GM12878 (cell line): ENCODE measurements at regions not wholly inside any gene's neighbourhood (a gene's known extent, or its start where the extent isn't known, plus 50 kb on each side); places are given as distances from the start of the nearest gene placed in this dataset.

Source experiments
- ATAC-seq: fragments of 200-7000 bp; cut with Tn5 transposase; 3 replicates; pipeline ENCODE4 v1.9.1; 2020; ENCODE audit warnings: mild to moderate bottlenecking, moderate library complexity
- BruUV-seq: library from RNA; stranded (reverse); fragments of 400-500 nt; replicated peaks from 2 replicates; lab custom pipeline; 2021; lab: Mats Ljungman, UMichigan
- CTCF ChIA-PET: fragments of 300-600 bp; sonication (Branson Sonifier 250); formaldehyde crosslinking; extraction: SDS; loops from one replicate; lab custom pipeline; 2021; ENCODE audit warnings: inconsistent platforms; lab: Yijun Ruan, JAX
- POLR2A ChIA-PET: fragments of 350-600 bp; formaldehyde crosslinking; extraction: SDS; loops from one replicate; lab custom pipeline; 2021; ENCODE audit warnings: inconsistent platforms; lab: Charles Lee
- RAD21 ChIA-PET: fragments of 300-600 bp; sonication (Branson Sonifier 250); formaldehyde crosslinking; loops from one replicate; lab custom pipeline; 2023; ENCODE audit warnings: antibody characterized with exemption; ENCODE audit not compliant: unreplicated experiment; lab: Charles Lee
- SMC1A ChIA-PET: fragments of 300-600 bp; sonication (Branson Sonifier 250); formaldehyde crosslinking; loops from one replicate; lab custom pipeline; 2023; ENCODE audit not compliant: unreplicated experiment, uncharacterized antibody; lab: Charles Lee
- DNase-seq: peaks from one replicate; pipeline ENCODE4 v3.0.0-alpha.2; 2011; ENCODE audit warnings: low read depth, low spot score
- FAIRE-seq: peaks from 3 replicates; lab custom pipeline; 2011; peaks lifted over from hg19 to GRCh38; lab: Jason Lieb, UNC
- H2AFZ ChIP-seq: 2 replicates; pipeline ENCODE4 v1.6.0; 2011; ENCODE audit warnings: low read depth, low read length, control low read depth; ENCODE audit not compliant: control insufficient read depth
- H3K27ac ChIP-seq: 2 replicates; pipeline ENCODE4 v1.5.1; 2011; ENCODE audit warnings: control low read depth; ENCODE audit not compliant: control insufficient read depth, insufficient read depth
- H3K27me3 ChIP-seq, 2 experiments: replicated peaks in 1 of 2; 2 replicates each; pipeline versions ENCODE4 v1.6.0 to v1.6.1; 2011; ENCODE audit warnings: low read length in 1 of 2; ENCODE audit not compliant: control insufficient read depth in 2 of 2, insufficient read depth in 2 of 2
- H3K36me3 ChIP-seq, 2 experiments: 2 replicates each; pipeline ENCODE4 v1.5.1; 2011; ENCODE audit warnings: low read length in 1 of 2; ENCODE audit not compliant: control insufficient read depth in 2 of 2, insufficient read depth in 2 of 2
- H3K4me1 ChIP-seq: 2 replicates; pipeline ENCODE4 v1.6.1; 2011; ENCODE audit warnings: mild to moderate bottlenecking, low read length, moderate library complexity, mixed read lengths; ENCODE audit not compliant: control insufficient read depth, insufficient read depth
- H3K4me2 ChIP-seq: 2 replicates; pipeline ENCODE4 v1.6.0; 2011; ENCODE audit warnings: control low read depth; ENCODE audit not compliant: control insufficient read depth, insufficient read depth
- H3K4me3 ChIP-seq: fragments of 200-600 bp; sonication (generic); 2 replicates; pipeline ENCODE4 v1.5.1; 2016
- H3K79me2 ChIP-seq: 2 replicates; pipeline ENCODE4 v1.6.0; 2011; ENCODE audit warnings: low read length; ENCODE audit not compliant: control insufficient read depth, insufficient read depth
- H3K9ac ChIP-seq: 2 replicates; pipeline ENCODE4 v1.8.0; 2011; ENCODE audit warnings: low read length, control low read depth, mixed read lengths; ENCODE audit not compliant: control insufficient read depth, insufficient read depth
- H3K9me3 ChIP-seq: replicated peaks from 3 replicates; pipeline ENCODE4 v1.5.1; 2011; ENCODE audit warnings: mild to moderate bottlenecking, low read length; ENCODE audit not compliant: control insufficient read depth, insufficient read depth
- H4K20me1 ChIP-seq: 2 replicates; pipeline ENCODE4 v1.6.0; 2011; ENCODE audit not compliant: control insufficient read depth, insufficient read depth
- BCLAF1 ChIP-seq: fragments of 450-650 bp; IDR thresholded peaks from 2 replicates; pipeline ENCODE4 v1.6.1; 2017; ENCODE audit warnings: antibody characterized with exemption, mild to moderate bottlenecking, moderate library complexity
- BRCA1 ChIP-seq: IDR thresholded peaks from 2 replicates; pipeline ENCODE4 v1.6.1; 2011; ENCODE audit warnings: low read depth, low read length, improper control_type of control experiment
- E2F4 ChIP-seq: IDR thresholded peaks from 2 replicates; pipeline ENCODE4 v1.6.1; 2012; ENCODE audit warnings: low read depth, low read length, improper control_type of control experiment
- ETV6 ChIP-seq, 2 experiments: fragments of 450-650 bp in 1 of 2; IDR thresholded peaks in 1 of 2; conservative IDR thresholded peaks in 1 of 2; 2 replicates each; pipeline ENCODE4 v1.6.1; 2014; ENCODE audit warnings: antibody characterized with exemption in 1 of 2, borderline replicate concordance in 1 of 2, low read depth in 1 of 2, mild to moderate bottlenecking in 1 of 2, moderate library complexity in 1 of 2
- MYC ChIP-seq: IDR thresholded peaks from 2 replicates; pipeline ENCODE4 v1.6.1; 2011; ENCODE audit warnings: mild to moderate bottlenecking, low read length, moderate library complexity, inconsistent platforms; ENCODE audit not compliant: insufficient read depth, insufficient replicate concordance, insufficient read length, severe bottlenecking
- NFYB ChIP-seq: IDR thresholded peaks from 2 replicates; pipeline ENCODE4 v1.6.1; 2011; ENCODE audit warnings: low read depth, mild to moderate bottlenecking, low read length, improper control_type of control experiment, moderate library complexity; ENCODE audit not compliant: insufficient read depth
- SPI1 ChIP-seq: IDR thresholded peaks from 2 replicates; pipeline ENCODE4 v1.6.1; 2011; ENCODE audit warnings: low read depth, mild to moderate bottlenecking, low read length, moderate library complexity, borderline replicate concordance; ENCODE audit not compliant: insufficient read depth
- TBL1XR1 ChIP-seq: IDR thresholded peaks from 2 replicates; pipeline ENCODE4 v1.6.1; 2012; ENCODE audit warnings: low read depth, low read length, improper control_type of control experiment
- TCF12 ChIP-seq: IDR thresholded peaks from 2 replicates; pipeline ENCODE4 v1.6.1; 2011; ENCODE audit warnings: low read depth, mild to moderate bottlenecking, low read length
- ZBTB4 ChIP-seq: fragments of 450-650 bp; formaldehyde crosslinking; IDR thresholded peaks from 2 replicates; pipeline ENCODE4 v1.4.0; 2022; ENCODE audit warnings: mild to moderate bottlenecking, moderate library complexity
- ZNF207 ChIP-seq: fragments of 450-650 bp; IDR thresholded peaks from 2 replicates; pipeline ENCODE4 v1.6.1; 2014; ENCODE audit warnings: antibody characterized with exemption, mild to moderate bottlenecking, borderline replicate concordance
- WGBS: methylation state at CpG from one replicate; pipeline ENCODE4 v1.1.6; 2016; ENCODE audit warnings: low lambda C conversion rate; ENCODE audit not compliant: insufficient replicate concordance, insufficient coverage; ENCODE audit errors: missing lambda C conversion rate; 5-methylcytosine and 5-hydroxymethylcytosine counted together
- in situ Hi-C: fragments of 300-500 bp; cut with MboI; formaldehyde crosslinking; loops from 9 replicates; pipeline ENCODE4 v1.14.3; 2018; ENCODE audit warnings: mixed read lengths
- intact Hi-C: fragments of 100-400 bp; cut with micrococcal nuclease; formaldehyde crosslinking; loops from one replicate; pipeline ENCODE4 v1.14.2; 2022; ENCODE audit not compliant: unreplicated experiment

GRCh38 chr12:58496411-58497190, 423.7 kb downstream of the LRIG3 start:
- ATAC-seq (no peak), DNase-seq (no peak), FAIRE-seq (no peak)
- H3K9ac ChIP-seq = no peak overlapping the region
- BruUV-seq = no TSS peak
- H3K79me2 ChIP-seq = no peaks in the 10 kb centered on the region
- H3K27me3 ChIP-seq = no peaks in the 10 kb centered on the region
- ChIA-PET POLR2A (no interaction called here), RAD21 (no interaction called here), CTCF (interaction anchor here (1.1 to 1.2 kb wide), 2 partner anchors 9 to 43 kb away, joined by 3 read pairs; no protein-coding TSS in a partner anchor), SMC1A (interaction anchor here (0.5 to 1.0 kb wide), 2 partner anchors 74 to 94 kb away, joined by 3 read pairs; no protein-coding TSS in a partner anchor)
- no peaks in the 10 kb centered on the region for H3K36me3 ChIP-seq
- intact Hi-C loops = no loop called here
- H3K27ac ChIP-seq = no peak overlapping the region
- H3K4me2 ChIP-seq = no peak overlapping the region
- H3K9me3 ChIP-seq = no peaks in the 10 kb centered on the region
- H4K20me1 ChIP-seq = no peaks in the 10 kb centered on the region
- 4% methylated on average over 4 of the region's 4 CpGs for WGBS
- in situ Hi-C loops = no loop called here
- H2AFZ ChIP-seq = no peak overlapping the region
- H3K4me3 ChIP-seq = no peak overlapping the region
- H3K4me1 ChIP-seq = no peaks in the 10 kb centered on the region
- TF ChIP-seq MYC (no peak), SPI1 (no peak), E2F4 (no peak), ZBTB4 (CRISPR knock-in tag) (no peak), NFYB (no peak), ETV6 (conservative IDR thresholded peaks at IDR 0.05 in 1 of 2, IDR thresholded peaks at IDR 0.05 in 1 of 2; ENCODE audit: borderline replicate concordance in 1 of 2, low read depth in 1 of 2) (no peak), ZNF207 (no peak), TCF12 (no peak), BCLAF1 (no peak), BRCA1 (no peak), TBL1XR1 (no peak)
